Keratinocyte (primary cell): ENCODE measurements at regions not wholly inside any gene's neighbourhood (a gene's known extent, or its start where the extent isn't known, plus 50 kb on each side); places are given as distances from the start of the nearest gene placed in this dataset.

Experiments
- CTCF ChIP-seq, 3 experiments: IDR thresholded peaks in 1 of 3; conservative IDR thresholded peaks in 1 of 3; optimal IDR thresholded peaks in 1 of 3; 2 replicates in 2 of 3; 3 replicates in 1 of 3; pipeline versions ENCODE3 to v1.5.1; 2011; ENCODE audit warnings: low read length in 3 of 3, mild to moderate bottlenecking in 3 of 3, moderate library complexity in 2 of 3, control low read depth in 1 of 3, inconsistent platforms in 1 of 3; ENCODE audit not compliant: insufficient read depth in 2 of 3; ENCODE audit errors: extremely low read depth in 1 of 3
- EZH2 ChIP-seq: IDR thresholded peaks from one replicate; pipeline ENCODE4 v1.6.1; 2012; ENCODE audit warnings: inconsistent platforms, mild to moderate bottlenecking, low read length, moderate library complexity

GRCh38 chr5:121702682-121703081, 149.0 kb upstream of the FTMT start:
- TF ChIP-seq CTCF (optimal IDR thresholded peaks at IDR 0.05 in 1 of 3, IDR thresholded peaks at IDR 0.05 in 1 of 3, conservative IDR thresholded peaks at IDR 0.05 in 1 of 3; ENCODE audit: extremely low read depth in 1 of 3, insufficient read depth in 2 of 3, low read length in 3 of 3) = no peak
- no peak for TF ChIP-seq EZH2
